H1 (cell line): ENCODE measurements at regions not wholly inside any gene's neighbourhood (a gene's known extent, or its start where the extent isn't known, plus 50 kb on each side); places are given as distances from the start of the nearest gene placed in this dataset.
"Not testable (repeated sequence)": the region's sequence is repeated elsewhere in the genome, so short reads cannot be mapped to it uniquely, and the experiment has no call there.

Experiments
- CTCF ChIA-PET: fragments of 300-600 bp; sonication (Branson Sonifier 250); formaldehyde crosslinking; loops from one replicate; lab custom pipeline; 2021; ENCODE audit not compliant: partially characterized antibody; lab: Charles Lee
- POLR2A ChIA-PET: fragments of 300-600 bp; sonication (Branson Sonifier 250); formaldehyde crosslinking; loops from one replicate; lab custom pipeline; 2021; ENCODE audit warnings: inconsistent platforms; ENCODE audit not compliant: partially characterized antibody; lab: Charles Lee
- DNase-seq, 2 experiments: peaks; one replicate each; pipeline versions ENCODE4 v3.0.0 to v3.0.0-alpha.2; 2010 to 2022; ENCODE audit warnings: low spot score in 2 of 2, low read depth in 1 of 2, mixed read lengths in 1 of 2
- FAIRE-seq: peaks from 2 replicates; lab custom pipeline; 2011; peaks lifted over from hg19 to GRCh38; lab: Jason Lieb, UNC
- H2AFZ ChIP-seq: 2 replicates; pipeline ENCODE4 v1.8.1; 2012; ENCODE audit warnings: low read length, inconsistent platforms
- H2AK5ac ChIP-seq: 2 replicates; pipeline ENCODE4 v1.6.1; 2013; ENCODE audit warnings: low read depth, low read length
- H2BK120ac ChIP-seq: replicated peaks from 2 replicates; pipeline ENCODE3; 2013; ENCODE audit warnings: low read depth, low read length, inconsistent platforms
- H2BK12ac ChIP-seq: 2 replicates; pipeline ENCODE4 v1.6.1; 2013; ENCODE audit warnings: low read depth, low read length
- H2BK15ac ChIP-seq: 2 replicates; pipeline ENCODE4 v1.6.1; 2013; ENCODE audit warnings: low read length
- H2BK20ac ChIP-seq: 2 replicates; pipeline ENCODE4 v1.6.1; 2013; ENCODE audit warnings: low read length
- H2BK5ac ChIP-seq: 2 replicates; pipeline ENCODE4 v1.6.1; 2013; ENCODE audit warnings: low read depth, low read length
- H3K14ac ChIP-seq: 2 replicates; pipeline ENCODE4 v1.6.1; 2013; ENCODE audit warnings: inconsistent platforms; ENCODE audit not compliant: insufficient read length
- H3K18ac ChIP-seq: 2 replicates; pipeline ENCODE4 v1.6.1; 2013; ENCODE audit warnings: low read length; ENCODE audit errors: extremely low read depth
- H3K23ac ChIP-seq: 2 replicates; pipeline ENCODE4 v1.6.1; 2013; ENCODE audit warnings: inconsistent platforms; ENCODE audit not compliant: insufficient read length
- H3K23me2 ChIP-seq: 2 replicates; pipeline ENCODE4 v1.6.1; 2013; ENCODE audit warnings: low read depth, low read length
- H3K27ac ChIP-seq: 2 replicates; pipeline ENCODE4 v1.6.1; 2011; ENCODE audit warnings: low read depth, low read length, inconsistent platforms
- H3K27me3 ChIP-seq, 4 experiments: replicated peaks in 1 of 4; 1 replicate in 1 of 4; 2 replicates in 3 of 4; pipeline versions ENCODE4 v1.6.1 to v1.8.1; 2011 to 2013; ENCODE audit warnings: low read length in 3 of 4, mild to moderate bottlenecking in 3 of 4, inconsistent platforms in 2 of 4, mixed read lengths in 2 of 4, moderate library complexity in 1 of 4; ENCODE audit not compliant: control insufficient read depth in 3 of 4, insufficient read depth in 3 of 4; ENCODE audit errors: extremely low read depth in 1 of 4
- H3K36me3 ChIP-seq, 4 experiments: 2 replicates each; pipeline versions ENCODE4 v1.6.1 to v1.8.1; 2011 to 2013; ENCODE audit warnings: mild to moderate bottlenecking in 4 of 4, low read length in 3 of 4, moderate library complexity in 2 of 4, control low read depth in 1 of 4, inconsistent platforms in 1 of 4; ENCODE audit not compliant: insufficient read depth in 4 of 4, control insufficient read depth in 2 of 4
- H3K4ac ChIP-seq: replicated peaks from 2 replicates; pipeline ENCODE3; 2013; ENCODE audit warnings: low read length, low read depth, mixed read lengths, inconsistent platforms; ENCODE audit not compliant: insufficient read length
- H3K4me1 ChIP-seq, 4 experiments: replicated peaks in 1 of 4; 1 replicate in 1 of 4; 2 replicates in 3 of 4; pipeline versions ENCODE4 v1.6.1 to v1.8.1; 2011 to 2013; ENCODE audit warnings: low read length in 3 of 4, inconsistent platforms in 2 of 4, mixed read lengths in 1 of 4; ENCODE audit not compliant: insufficient read depth in 4 of 4, control insufficient read depth in 3 of 4
- H3K4me2 ChIP-seq, 2 experiments: 2 replicates each; pipeline versions ENCODE4 v1.6.1 to v1.8.1; 2011 to 2013; ENCODE audit warnings: low read depth in 2 of 2, low read length in 2 of 2, control low read depth in 1 of 2, inconsistent platforms in 1 of 2, mild to moderate bottlenecking in 1 of 2; ENCODE audit not compliant: insufficient read depth in 1 of 2
- H3K4me3 ChIP-seq, 4 experiments: fragments of 200-600, 300-600 bp in 1 of 4; sonication (generic), shearing (Covaris generic), sonication (Bioruptor Twin) in 1 of 4; 2 replicates each; pipeline versions ENCODE4 v1.5.1 to v1.8.1; 2011 to 2016; ENCODE audit warnings: low read length in 4 of 4, low read depth in 3 of 4, control low read depth in 2 of 4, inconsistent platforms in 2 of 4, mild to moderate bottlenecking in 2 of 4, mixed read lengths in 1 of 4, moderate library complexity in 1 of 4; ENCODE audit not compliant: insufficient read depth in 2 of 4; ENCODE audit errors: extremely low read depth in 1 of 4
- H3K56ac ChIP-seq: replicated peaks from 2 replicates; pipeline ENCODE3; 2013; ENCODE audit warnings: low read depth, mild to moderate bottlenecking, mixed read lengths, low read length, inconsistent platforms; ENCODE audit not compliant: insufficient read length
- H3K79me1 ChIP-seq: 2 replicates; pipeline ENCODE4 v1.6.1; 2013; ENCODE audit warnings: low read depth, low read length, control low read depth
- H3K79me2 ChIP-seq, 2 experiments: 2 replicates each; pipeline versions ENCODE4 v1.6.1 to v1.8.1; 2012 to 2013; ENCODE audit warnings: low read length in 2 of 2, mild to moderate bottlenecking in 2 of 2, inconsistent platforms in 1 of 2; ENCODE audit not compliant: insufficient read depth in 2 of 2, control insufficient read depth in 1 of 2
- H3K9ac ChIP-seq, 4 experiments: replicated peaks in 1 of 4; 1 replicate in 1 of 4; 2 replicates in 3 of 4; pipeline versions ENCODE4 v1.6.1 to v1.8.1; 2011 to 2013; ENCODE audit warnings: low read depth in 3 of 4, low read length in 3 of 4, control low read depth in 2 of 4, mild to moderate bottlenecking in 2 of 4, moderate library complexity in 2 of 4, inconsistent platforms in 1 of 4; ENCODE audit errors: extremely low read depth in 1 of 4
- H3K9me3 ChIP-seq, 2 experiments: 2 replicates each; pipeline versions ENCODE4 v1.6.1 to v1.8.1; 2012 to 2013; ENCODE audit warnings: mild to moderate bottlenecking in 2 of 2, moderate library complexity in 2 of 2, control low read depth in 1 of 2, inconsistent platforms in 1 of 2, low read depth in 1 of 2, low read length in 1 of 2, mixed read lengths in 1 of 2; ENCODE audit not compliant: insufficient read depth in 2 of 2
- H4K20me1 ChIP-seq, 2 experiments: replicated peaks in 1 of 2; 2 replicates each; pipeline versions ENCODE3 to v1.8.1; 2011 to 2013; ENCODE audit warnings: inconsistent platforms in 2 of 2, low read length in 2 of 2, mild to moderate bottlenecking in 1 of 2; ENCODE audit not compliant: insufficient read depth in 2 of 2, control insufficient read depth in 1 of 2
- H4K5ac ChIP-seq: 2 replicates; pipeline ENCODE4 v1.6.1; 2013; ENCODE audit warnings: low read length, low read depth, mixed read lengths, inconsistent platforms; ENCODE audit not compliant: insufficient read length
- H4K8ac ChIP-seq: 2 replicates; pipeline ENCODE4 v1.8.0; 2013; ENCODE audit warnings: mild to moderate bottlenecking, moderate library complexity, low read length, inconsistent platforms; ENCODE audit not compliant: insufficient read depth; ENCODE audit errors: extremely low read depth
- H4K91ac ChIP-seq: replicated peaks from 2 replicates; pipeline ENCODE3; 2013; ENCODE audit warnings: low read length, mixed read lengths, inconsistent platforms; ENCODE audit not compliant: insufficient read length
- WGBS, 2 experiments: shearing (Covaris generic) in 1 of 2; methylation state at CpG; one replicate each; pipeline versions ENCODE4 v1.1.6 to v1.1.7; 2013 to 2015; ENCODE audit warnings: low lambda C conversion rate in 2 of 2, mixed read lengths in 2 of 2, inconsistent platforms in 1 of 2, low coverage in 1 of 2, missing lambda C conversion rate in 1 of 2; ENCODE audit not compliant: insufficient replicate concordance in 2 of 2, insufficient coverage in 1 of 2, insufficient read length in 1 of 2; ENCODE audit errors: extremely low coverage in 1 of 2, missing lambda C conversion rate in 1 of 2; 5-methylcytosine and 5-hydroxymethylcytosine counted together

- H3K4me1 ChIP-seq, H3K9me3 ChIP-seq, H3K9ac ChIP-seq, H3K4me2 ChIP-seq, H4K91ac ChIP-seq, H3K14ac ChIP-seq, H3K27me3 ChIP-seq, H4K20me1 ChIP-seq, H2BK5ac ChIP-seq, H4K8ac ChIP-seq, H3K79me2 ChIP-seq, H2BK20ac ChIP-seq, DNase-seq, POLR2A ChIA-PET, H3K23me2 ChIP-seq, H2AFZ ChIP-seq, CTCF ChIA-PET, H3K56ac ChIP-seq, H2BK120ac ChIP-seq, FAIRE-seq, H3K36me3 ChIP-seq, H3K23ac ChIP-seq, H3K4ac ChIP-seq, H3K27ac ChIP-seq, H3K79me1 ChIP-seq, H4K5ac ChIP-seq, H2AK5ac ChIP-seq, H2BK12ac ChIP-seq, H2BK15ac ChIP-seq, H3K4me3 ChIP-seq, H3K18ac ChIP-seq: not testable (repeated sequence)
- 94% methylated on average over 21 of the region's 36 CpGs; no CpG with 5 or more reads in 1 of the 2 experiments for WGBS, 2 experiments
Observed at GRCh38 chr1:105631153-105631744, 1425.2 kb upstream of the PRMT6 start.
